GM23338 (cell line): ENCODE measurements at regions not wholly inside any gene's neighbourhood (a gene's known extent, or its start where the extent isn't known, plus 50 kb on each side); places are given as distances from the start of the nearest gene placed in this dataset.

ENCODE experiments used
- ATAC-seq: fragments of 200-7000 bp; cut with Tn5 transposase; 3 replicates; pipeline ENCODE4 v1.9.1; 2020
- DNase-seq: peaks from one replicate; pipeline ENCODE4 v3.0.0-alpha.2; 2015; ENCODE audit warnings: low spot score
- H2AFZ ChIP-seq: fragments of 200-600 bp; sonication (generic); 2 replicates; pipeline ENCODE4 v1.8.0; 2016; ENCODE audit warnings: antibody characterized with exemption, mild to moderate bottlenecking, moderate library complexity
- H3F3A ChIP-seq: fragments of 200-600 bp; sonication (generic); replicated peaks from 2 replicates; pipeline ENCODE4 v1.8.0; 2017; ENCODE audit warnings: antibody characterized with exemption, mixed run types, low read depth
- H3K27ac ChIP-seq: fragments of 200-600 bp; sonication (generic); 2 replicates; pipeline ENCODE4 v1.6.1; 2016; ENCODE audit warnings: low read depth
- H3K27me3 ChIP-seq: fragments of 200-600 bp; sonication (generic); 2 replicates; pipeline ENCODE4 v1.8.0; 2016; ENCODE audit warnings: mild to moderate bottlenecking, mixed run types, moderate library complexity; ENCODE audit not compliant: insufficient read depth
- H3K36me3 ChIP-seq: fragments of 200-600 bp; sonication (generic); 2 replicates; pipeline ENCODE4 v1.8.0; 2016; ENCODE audit warnings: mild to moderate bottlenecking; ENCODE audit not compliant: insufficient read depth
- H3K4me1 ChIP-seq: fragments of 200-600 bp; sonication (generic); 2 replicates; pipeline ENCODE4 v1.8.0; 2016; ENCODE audit warnings: mild to moderate bottlenecking, moderate library complexity; ENCODE audit not compliant: insufficient read depth
- H3K4me2 ChIP-seq: fragments of 200-600 bp; sonication (generic); 2 replicates; pipeline ENCODE4 v1.7.1; 2017; ENCODE audit warnings: mixed run types
- H3K4me3 ChIP-seq: fragments of 200-600 bp; sonication (generic); 2 replicates; pipeline ENCODE4 v1.6.1; 2016; ENCODE audit warnings: mixed run types
- H3K79me2 ChIP-seq: fragments of 200-600 bp; sonication (generic); replicated peaks from 2 replicates; pipeline ENCODE4 v1.8.0; 2017; ENCODE audit warnings: mild to moderate bottlenecking; ENCODE audit not compliant: insufficient read depth
- H3K9me2 ChIP-seq: fragments of 200-600 bp; sonication (generic); 2 replicates; pipeline ENCODE4 v1.8.0; 2017; ENCODE audit not compliant: insufficient read depth
- H4K20me1 ChIP-seq: fragments of 200-600 bp; sonication (generic); replicated peaks from 2 replicates; pipeline ENCODE4 v1.8.0; 2017; ENCODE audit warnings: mild to moderate bottlenecking; ENCODE audit not compliant: insufficient read depth
- H3K27ac Mint-ChIP-seq: 2 replicates; pipeline ENCODE4 v1.8.0; 2020; ENCODE audit warnings: inconsistent platforms, mild to moderate bottlenecking, moderate library complexity, mixed read lengths
- H3K27me3 Mint-ChIP-seq: 3 replicates; pipeline ENCODE4 v1.8.0; 2022; ENCODE audit warnings: low read depth, mild to moderate bottlenecking, moderate library complexity, mixed read lengths, inconsistent platforms; ENCODE audit not compliant: insufficient read depth, poor library complexity
- H3K36me3 Mint-ChIP-seq: 3 replicates; pipeline ENCODE4 v1.8.0; 2021; ENCODE audit warnings: low read depth, mild to moderate bottlenecking, inconsistent platforms, moderate library complexity, mixed read lengths
- H3K4me1 Mint-ChIP-seq: 3 replicates; pipeline ENCODE4 v1.8.0; 2020; ENCODE audit warnings: mild to moderate bottlenecking, inconsistent platforms, mixed read lengths
- H3K4me3 Mint-ChIP-seq: 3 replicates; pipeline ENCODE4 v1.8.0; 2021; ENCODE audit warnings: moderate library complexity, mild to moderate bottlenecking, inconsistent platforms, mixed read lengths
- H3K9me3 Mint-ChIP-seq: 3 replicates; pipeline ENCODE4 v1.8.0; 2020; ENCODE audit warnings: moderate library complexity, mild to moderate bottlenecking, inconsistent platforms, mixed read lengths
- CREB1 ChIP-seq: fragments of 250-450 bp; sonication (Bioruptor Pico); IDR thresholded peaks from 2 replicates; pipeline ENCODE4 v1.5.0; 2020; ENCODE audit warnings: low read depth, mild to moderate bottlenecking, moderate library complexity
- EZH2 ChIP-seq: fragments of 200-600 bp; sonication (generic); IDR thresholded peaks from one replicate; pipeline ENCODE4 v1.8.0; 2017; ENCODE audit warnings: antibody characterized with exemption, mild to moderate bottlenecking, low read depth; ENCODE audit not compliant: unreplicated experiment
- EZH2phosphoT487 ChIP-seq: fragments of 200-600 bp; sonication (generic); IDR thresholded peaks from one replicate; pipeline ENCODE4 v1.8.1; 2018; ENCODE audit warnings: antibody characterized with exemption; ENCODE audit not compliant: unreplicated experiment
- JUNB ChIP-seq: IDR thresholded peaks from one replicate; pipeline ENCODE4 v1.6.1; 2016; ENCODE audit warnings: antibody characterized with exemption; ENCODE audit not compliant: unreplicated experiment
- NANOG ChIP-seq: IDR thresholded peaks from 2 replicates; pipeline ENCODE4 v1.6.1; 2016; ENCODE audit warnings: antibody characterized with exemption, borderline replicate concordance
- POLR2AphosphoS5 ChIP-seq: IDR thresholded peaks from 2 replicates; pipeline ENCODE4 v1.6.1; 2016; ENCODE audit warnings: antibody characterized with exemption, low read depth
- STAT1 ChIP-seq: IDR thresholded peaks from one replicate; pipeline ENCODE4 v1.6.1; 2016; ENCODE audit warnings: antibody characterized with exemption; ENCODE audit not compliant: unreplicated experiment
- ZNF114 ChIP-seq: fragments of 250-450 bp; sonication (Bioruptor Pico); IDR thresholded peaks from 2 replicates; pipeline ENCODE4 v1.5.0; 2020; ENCODE audit warnings: mild to moderate bottlenecking, moderate library complexity
- ZNF331 ChIP-seq: fragments of 250-450 bp; sonication (Bioruptor Pico); IDR thresholded peaks from 2 replicates; pipeline ENCODE4 v1.5.0; 2020; ENCODE audit warnings: low read depth, mild to moderate bottlenecking, moderate library complexity
- TF ChIP-seq, protein P1 (sequence below): fragments of 250-450 bp; sonication (Bioruptor Pico); IDR thresholded peaks from 2 replicates; pipeline ENCODE4 v1.5.0; 2020; ENCODE audit warnings: mild to moderate bottlenecking, moderate library complexity
- TF ChIP-seq, protein P2 (sequence below): IDR thresholded peaks from 2 replicates; pipeline ENCODE4 v1.6.1; 2016; ENCODE audit warnings: antibody characterized with exemption
- TF ChIP-seq, protein P3 (sequence below): IDR thresholded peaks from one replicate; pipeline ENCODE4 v1.6.1; 2018; ENCODE audit warnings: antibody characterized with exemption; ENCODE audit not compliant: unreplicated experiment
- TF ChIP-seq, protein P4 (sequence below), 2 experiments: fragments of 200-600 bp in 1 of 2; sonication (generic) in 1 of 2; conservative IDR thresholded peaks; 2 replicates each; pipeline versions ENCODE4 v1.5.1 to v1.6.1; 2016 to 2017; ENCODE audit warnings: antibody characterized with exemption in 2 of 2, low read depth in 2 of 2, mild to moderate bottlenecking in 2 of 2, moderate library complexity in 1 of 2

DNA sequence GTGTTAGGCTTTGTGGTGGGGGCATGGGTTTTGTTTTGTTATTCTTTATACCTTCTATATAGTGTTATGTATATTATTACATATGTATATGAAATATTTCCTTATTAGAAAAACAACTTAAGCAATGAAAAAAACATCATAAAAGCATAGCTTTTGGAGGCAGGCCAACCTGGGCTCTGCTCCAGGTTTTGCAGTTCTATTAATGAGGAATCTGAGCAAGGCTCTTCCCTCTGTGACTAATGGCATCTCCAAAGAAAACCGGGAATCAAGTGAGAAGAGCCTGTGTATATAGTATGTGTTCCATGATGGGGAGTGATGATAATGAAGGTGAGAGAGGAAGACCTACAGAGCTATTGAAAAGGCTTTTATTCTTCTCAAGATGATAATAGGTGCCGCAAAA lies 291.1 kb downstream of the CLIC5 start:
- Histone ChIP-seq H3K4me3 (no peak overlapping the region), H3K79me2 (no peaks in the 10 kb centered on the region), H2AFZ (no peak overlapping the region), H3K9me2 (no peaks in the 10 kb centered on the region), H3F3A (no peaks in the 10 kb centered on the region), H3K27ac (no peak overlapping the region), H3K4me2 (no peak overlapping the region), H3K27me3 (no peaks in the 10 kb centered on the region), H4K20me1 (no peaks in the 10 kb centered on the region), H3K4me1 (no peaks in the 10 kb centered on the region), H3K36me3 (no peaks in the 10 kb centered on the region)
- Mint-ChIP-seq H3K27me3 (no peaks in the 10 kb centered on the region), H3K9me3 (no peaks in the 10 kb centered on the region; the same call in 2 of the 3 replicates), H3K36me3 (no peaks in the 10 kb centered on the region), H3K4me3 (no peak overlapping the region), H3K4me1 (no peaks in the 10 kb centered on the region), H3K27ac (no peak overlapping the region)
- ATAC-seq (no peak), DNase-seq (no peak)
- TF ChIP-seq CREB1 (no peak), ZNF331 (no peak), STAT1 (no peak), JUNB (no peak), EZH2phosphoT487 (no peak), ZNF114 (CRISPR knock-in tag) (no peak), NANOG (no peak), POLR2AphosphoS5 (no peak), EZH2 (no peak)
- TF ChIP-seq, protein P1, sequence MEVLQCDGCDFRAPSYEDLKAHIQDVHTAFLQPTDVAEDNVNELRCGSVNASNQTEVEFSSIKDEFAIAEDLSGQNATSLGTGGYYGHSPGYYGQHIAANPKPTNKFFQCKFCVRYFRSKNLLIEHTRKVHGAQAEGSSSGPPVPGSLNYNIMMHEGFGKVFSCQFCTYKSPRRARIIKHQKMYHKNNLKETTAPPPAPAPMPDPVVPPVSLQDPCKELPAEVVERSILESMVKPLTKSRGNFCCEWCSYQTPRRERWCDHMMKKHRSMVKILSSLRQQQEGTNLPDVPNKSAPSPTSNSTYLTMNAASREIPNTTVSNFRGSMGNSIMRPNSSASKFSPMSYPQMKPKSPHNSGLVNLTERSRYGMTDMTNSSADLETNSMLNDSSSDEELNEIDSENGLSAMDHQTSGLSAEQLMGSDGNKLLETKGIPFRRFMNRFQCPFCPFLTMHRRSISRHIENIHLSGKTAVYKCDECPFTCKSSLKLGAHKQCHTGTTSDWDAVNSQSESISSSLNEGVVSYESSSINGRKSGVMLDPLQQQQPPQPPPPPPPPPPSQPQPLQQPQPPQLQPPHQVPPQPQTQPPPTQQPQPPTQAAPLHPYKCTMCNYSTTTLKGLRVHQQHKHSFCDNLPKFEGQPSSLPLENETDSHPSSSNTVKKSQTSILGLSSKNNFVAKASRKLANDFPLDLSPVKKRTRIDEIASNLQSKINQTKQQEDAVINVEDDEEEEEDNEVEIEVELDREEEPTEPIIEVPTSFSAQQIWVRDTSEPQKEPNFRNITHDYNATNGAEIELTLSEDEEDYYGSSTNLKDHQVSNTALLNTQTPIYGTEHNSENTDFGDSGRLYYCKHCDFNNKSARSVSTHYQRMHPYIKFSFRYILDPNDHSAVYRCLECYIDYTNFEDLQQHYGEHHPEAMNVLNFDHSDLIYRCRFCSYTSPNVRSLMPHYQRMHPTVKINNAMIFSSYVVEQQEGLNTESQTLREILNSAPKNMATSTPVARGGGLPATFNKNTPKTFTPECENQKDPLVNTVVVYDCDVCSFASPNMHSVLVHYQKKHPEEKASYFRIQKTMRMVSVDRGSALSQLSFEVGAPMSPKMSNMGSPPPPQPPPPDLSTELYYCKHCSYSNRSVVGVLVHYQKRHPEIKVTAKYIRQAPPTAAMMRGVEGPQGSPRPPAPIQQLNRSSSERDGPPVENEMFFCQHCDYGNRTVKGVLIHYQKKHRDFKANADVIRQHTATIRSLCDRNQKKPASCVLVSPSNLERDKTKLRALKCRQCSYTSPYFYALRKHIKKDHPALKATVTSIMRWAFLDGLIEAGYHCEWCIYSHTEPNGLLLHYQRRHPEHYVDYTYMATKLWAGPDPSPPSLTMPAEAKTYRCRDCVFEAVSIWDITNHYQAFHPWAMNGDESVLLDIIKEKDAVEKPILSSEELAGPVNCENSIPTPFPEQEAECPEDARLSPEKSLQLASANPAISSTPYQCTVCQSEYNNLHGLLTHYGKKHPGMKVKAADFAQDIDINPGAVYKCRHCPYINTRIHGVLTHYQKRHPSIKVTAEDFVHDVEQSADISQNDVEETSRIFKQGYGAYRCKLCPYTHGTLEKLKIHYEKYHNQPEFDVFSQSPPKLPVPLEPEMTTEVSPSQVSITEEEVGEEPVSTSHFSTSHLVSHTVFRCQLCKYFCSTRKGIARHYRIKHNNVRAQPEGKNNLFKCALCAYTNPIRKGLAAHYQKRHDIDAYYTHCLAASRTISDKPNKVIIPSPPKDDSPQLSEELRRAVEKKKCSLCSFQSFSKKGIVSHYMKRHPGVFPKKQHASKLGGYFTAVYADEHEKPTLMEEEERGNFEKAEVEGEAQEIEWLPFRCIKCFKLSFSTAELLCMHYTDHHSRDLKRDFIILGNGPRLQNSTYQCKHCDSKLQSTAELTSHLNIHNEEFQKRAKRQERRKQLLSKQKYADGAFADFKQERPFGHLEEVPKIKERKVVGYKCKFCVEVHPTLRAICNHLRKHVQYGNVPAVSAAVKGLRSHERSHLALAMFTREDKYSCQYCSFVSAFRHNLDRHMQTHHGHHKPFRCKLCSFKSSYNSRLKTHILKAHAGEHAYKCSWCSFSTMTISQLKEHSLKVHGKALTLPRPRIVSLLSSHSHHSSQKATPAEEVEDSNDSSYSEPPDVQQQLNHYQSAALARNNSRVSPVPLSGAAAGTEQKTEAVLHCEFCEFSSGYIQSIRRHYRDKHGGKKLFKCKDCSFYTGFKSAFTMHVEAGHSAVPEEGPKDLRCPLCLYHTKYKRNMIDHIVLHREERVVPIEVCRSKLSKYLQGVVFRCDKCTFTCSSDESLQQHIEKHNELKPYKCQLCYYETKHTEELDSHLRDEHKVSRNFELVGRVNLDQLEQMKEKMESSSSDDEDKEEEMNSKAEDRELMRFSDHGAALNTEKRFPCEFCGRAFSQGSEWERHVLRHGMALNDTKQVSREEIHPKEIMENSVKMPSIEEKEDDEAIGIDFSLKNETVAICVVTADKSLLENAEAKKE, result no peak
- TF ChIP-seq, protein P2, sequence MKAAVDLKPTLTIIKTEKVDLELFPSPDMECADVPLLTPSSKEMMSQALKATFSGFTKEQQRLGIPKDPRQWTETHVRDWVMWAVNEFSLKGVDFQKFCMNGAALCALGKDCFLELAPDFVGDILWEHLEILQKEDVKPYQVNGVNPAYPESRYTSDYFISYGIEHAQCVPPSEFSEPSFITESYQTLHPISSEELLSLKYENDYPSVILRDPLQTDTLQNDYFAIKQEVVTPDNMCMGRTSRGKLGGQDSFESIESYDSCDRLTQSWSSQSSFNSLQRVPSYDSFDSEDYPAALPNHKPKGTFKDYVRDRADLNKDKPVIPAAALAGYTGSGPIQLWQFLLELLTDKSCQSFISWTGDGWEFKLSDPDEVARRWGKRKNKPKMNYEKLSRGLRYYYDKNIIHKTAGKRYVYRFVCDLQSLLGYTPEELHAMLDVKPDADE, result no peak
- TF ChIP-seq, protein P3, sequence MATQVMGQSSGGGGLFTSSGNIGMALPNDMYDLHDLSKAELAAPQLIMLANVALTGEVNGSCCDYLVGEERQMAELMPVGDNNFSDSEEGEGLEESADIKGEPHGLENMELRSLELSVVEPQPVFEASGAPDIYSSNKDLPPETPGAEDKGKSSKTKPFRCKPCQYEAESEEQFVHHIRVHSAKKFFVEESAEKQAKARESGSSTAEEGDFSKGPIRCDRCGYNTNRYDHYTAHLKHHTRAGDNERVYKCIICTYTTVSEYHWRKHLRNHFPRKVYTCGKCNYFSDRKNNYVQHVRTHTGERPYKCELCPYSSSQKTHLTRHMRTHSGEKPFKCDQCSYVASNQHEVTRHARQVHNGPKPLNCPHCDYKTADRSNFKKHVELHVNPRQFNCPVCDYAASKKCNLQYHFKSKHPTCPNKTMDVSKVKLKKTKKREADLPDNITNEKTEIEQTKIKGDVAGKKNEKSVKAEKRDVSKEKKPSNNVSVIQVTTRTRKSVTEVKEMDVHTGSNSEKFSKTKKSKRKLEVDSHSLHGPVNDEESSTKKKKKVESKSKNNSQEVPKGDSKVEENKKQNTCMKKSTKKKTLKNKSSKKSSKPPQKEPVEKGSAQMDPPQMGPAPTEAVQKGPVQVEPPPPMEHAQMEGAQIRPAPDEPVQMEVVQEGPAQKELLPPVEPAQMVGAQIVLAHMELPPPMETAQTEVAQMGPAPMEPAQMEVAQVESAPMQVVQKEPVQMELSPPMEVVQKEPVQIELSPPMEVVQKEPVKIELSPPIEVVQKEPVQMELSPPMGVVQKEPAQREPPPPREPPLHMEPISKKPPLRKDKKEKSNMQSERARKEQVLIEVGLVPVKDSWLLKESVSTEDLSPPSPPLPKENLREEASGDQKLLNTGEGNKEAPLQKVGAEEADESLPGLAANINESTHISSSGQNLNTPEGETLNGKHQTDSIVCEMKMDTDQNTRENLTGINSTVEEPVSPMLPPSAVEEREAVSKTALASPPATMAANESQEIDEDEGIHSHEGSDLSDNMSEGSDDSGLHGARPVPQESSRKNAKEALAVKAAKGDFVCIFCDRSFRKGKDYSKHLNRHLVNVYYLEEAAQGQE, result no peak
- TF ChIP-seq, protein P4, sequence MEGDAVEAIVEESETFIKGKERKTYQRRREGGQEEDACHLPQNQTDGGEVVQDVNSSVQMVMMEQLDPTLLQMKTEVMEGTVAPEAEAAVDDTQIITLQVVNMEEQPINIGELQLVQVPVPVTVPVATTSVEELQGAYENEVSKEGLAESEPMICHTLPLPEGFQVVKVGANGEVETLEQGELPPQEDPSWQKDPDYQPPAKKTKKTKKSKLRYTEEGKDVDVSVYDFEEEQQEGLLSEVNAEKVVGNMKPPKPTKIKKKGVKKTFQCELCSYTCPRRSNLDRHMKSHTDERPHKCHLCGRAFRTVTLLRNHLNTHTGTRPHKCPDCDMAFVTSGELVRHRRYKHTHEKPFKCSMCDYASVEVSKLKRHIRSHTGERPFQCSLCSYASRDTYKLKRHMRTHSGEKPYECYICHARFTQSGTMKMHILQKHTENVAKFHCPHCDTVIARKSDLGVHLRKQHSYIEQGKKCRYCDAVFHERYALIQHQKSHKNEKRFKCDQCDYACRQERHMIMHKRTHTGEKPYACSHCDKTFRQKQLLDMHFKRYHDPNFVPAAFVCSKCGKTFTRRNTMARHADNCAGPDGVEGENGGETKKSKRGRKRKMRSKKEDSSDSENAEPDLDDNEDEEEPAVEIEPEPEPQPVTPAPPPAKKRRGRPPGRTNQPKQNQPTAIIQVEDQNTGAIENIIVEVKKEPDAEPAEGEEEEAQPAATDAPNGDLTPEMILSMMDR (conservative IDR thresholded peaks at IDR 0.05; ENCODE audit: low read depth in 2 of 2), result no peak
